LNCaP clone FGC (cell line): ENCODE measurements at regions not wholly inside any gene's neighbourhood (a gene's known extent, or its start where the extent isn't known, plus 50 kb on each side); places are given as distances from the start of the nearest gene placed in this dataset.
"Not testable (repeated sequence)": the region's sequence is repeated elsewhere in the genome, so short reads cannot be mapped to it uniquely, and the experiment has no call there.

Experiments
- DNase-seq: peaks from one replicate; pipeline ENCODE4 v3.0.0-alpha.2; 2011; ENCODE audit warnings: low read depth
- H3K4me3 ChIP-seq: 2 replicates; pipeline ENCODE4 v1.5.1; 2011; ENCODE audit warnings: mild to moderate bottlenecking, low read depth, low read length, control low read depth
- TF ChIP-seq, protein P1 (sequence below): IDR thresholded peaks from 2 replicates; pipeline ENCODE4 v1.5.1; 2012; ENCODE audit warnings: mild to moderate bottlenecking; ENCODE audit not compliant: control insufficient read depth, insufficient read depth; ENCODE audit errors: extremely low read depth

DNA sequence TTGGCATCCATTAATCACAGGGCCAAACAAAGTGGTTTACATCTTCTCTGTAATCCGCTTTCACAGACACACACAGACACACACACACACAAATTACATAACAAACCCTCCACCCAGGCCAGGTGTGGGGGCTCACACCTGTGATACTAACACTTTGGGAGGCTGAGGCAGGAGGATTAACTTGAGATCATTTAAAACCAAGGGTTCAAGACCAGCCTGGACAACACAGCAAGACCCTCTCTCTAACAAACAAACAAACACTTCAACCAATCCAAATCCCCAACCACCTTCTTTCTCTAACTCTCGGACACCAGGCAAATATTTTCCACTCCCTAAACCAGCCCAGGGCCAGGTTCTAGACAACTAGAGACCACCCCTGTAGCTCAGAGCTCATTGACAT, 79.5 kb upstream of the XPO1 start:
- DNase-seq = no peak
- TF ChIP-seq, protein P1, sequence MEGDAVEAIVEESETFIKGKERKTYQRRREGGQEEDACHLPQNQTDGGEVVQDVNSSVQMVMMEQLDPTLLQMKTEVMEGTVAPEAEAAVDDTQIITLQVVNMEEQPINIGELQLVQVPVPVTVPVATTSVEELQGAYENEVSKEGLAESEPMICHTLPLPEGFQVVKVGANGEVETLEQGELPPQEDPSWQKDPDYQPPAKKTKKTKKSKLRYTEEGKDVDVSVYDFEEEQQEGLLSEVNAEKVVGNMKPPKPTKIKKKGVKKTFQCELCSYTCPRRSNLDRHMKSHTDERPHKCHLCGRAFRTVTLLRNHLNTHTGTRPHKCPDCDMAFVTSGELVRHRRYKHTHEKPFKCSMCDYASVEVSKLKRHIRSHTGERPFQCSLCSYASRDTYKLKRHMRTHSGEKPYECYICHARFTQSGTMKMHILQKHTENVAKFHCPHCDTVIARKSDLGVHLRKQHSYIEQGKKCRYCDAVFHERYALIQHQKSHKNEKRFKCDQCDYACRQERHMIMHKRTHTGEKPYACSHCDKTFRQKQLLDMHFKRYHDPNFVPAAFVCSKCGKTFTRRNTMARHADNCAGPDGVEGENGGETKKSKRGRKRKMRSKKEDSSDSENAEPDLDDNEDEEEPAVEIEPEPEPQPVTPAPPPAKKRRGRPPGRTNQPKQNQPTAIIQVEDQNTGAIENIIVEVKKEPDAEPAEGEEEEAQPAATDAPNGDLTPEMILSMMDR = no peak
- no peak overlapping the region for H3K4me3 ChIP-seq

DNA sequence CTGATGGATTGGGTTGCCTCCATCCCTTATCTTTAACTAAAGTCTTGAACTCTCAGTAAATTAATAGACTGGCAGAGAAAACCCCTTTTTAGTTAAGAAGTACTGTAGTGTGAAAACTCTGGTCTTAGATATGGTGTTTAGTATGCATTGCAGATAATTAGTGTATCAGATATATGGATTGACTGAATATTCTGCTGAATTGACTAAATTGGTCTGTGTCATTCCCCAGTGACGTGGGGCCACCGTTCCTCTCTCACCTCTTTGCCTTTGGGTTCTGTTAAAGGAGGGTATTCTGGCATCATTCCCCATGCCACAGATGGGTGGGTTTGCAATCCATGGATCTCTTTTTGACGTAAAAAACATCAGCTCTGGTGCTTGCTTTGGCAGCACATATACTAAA, 67.1 kb upstream of the XPO1 start:
- TF ChIP-seq, protein P1 = no peak
- no peak overlapping the region for H3K4me3 ChIP-seq
- no peak for DNase-seq

DNA sequence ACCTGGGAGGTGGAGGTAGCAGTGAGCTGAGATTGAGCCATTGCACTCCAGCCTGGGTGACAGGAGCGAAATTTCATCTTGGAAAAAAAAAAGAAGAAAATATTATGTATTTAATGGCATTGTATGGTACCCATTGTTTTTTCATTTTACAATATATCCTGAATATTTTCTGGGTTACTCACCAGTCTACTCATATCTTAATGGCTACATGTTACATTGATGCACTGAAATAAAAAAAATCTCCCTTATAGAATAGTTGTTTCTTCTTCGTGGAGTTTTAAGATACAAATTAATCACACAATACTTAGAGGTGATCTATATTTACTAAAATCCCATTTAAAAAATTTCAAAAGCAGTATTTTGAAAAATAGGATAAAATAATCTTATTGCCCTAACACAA, 66.3 kb upstream of the XPO1 start:
- H3K4me3 ChIP-seq = no peak overlapping the region
- TF ChIP-seq, protein P1 = no peak
- no peak for DNase-seq

DNA sequence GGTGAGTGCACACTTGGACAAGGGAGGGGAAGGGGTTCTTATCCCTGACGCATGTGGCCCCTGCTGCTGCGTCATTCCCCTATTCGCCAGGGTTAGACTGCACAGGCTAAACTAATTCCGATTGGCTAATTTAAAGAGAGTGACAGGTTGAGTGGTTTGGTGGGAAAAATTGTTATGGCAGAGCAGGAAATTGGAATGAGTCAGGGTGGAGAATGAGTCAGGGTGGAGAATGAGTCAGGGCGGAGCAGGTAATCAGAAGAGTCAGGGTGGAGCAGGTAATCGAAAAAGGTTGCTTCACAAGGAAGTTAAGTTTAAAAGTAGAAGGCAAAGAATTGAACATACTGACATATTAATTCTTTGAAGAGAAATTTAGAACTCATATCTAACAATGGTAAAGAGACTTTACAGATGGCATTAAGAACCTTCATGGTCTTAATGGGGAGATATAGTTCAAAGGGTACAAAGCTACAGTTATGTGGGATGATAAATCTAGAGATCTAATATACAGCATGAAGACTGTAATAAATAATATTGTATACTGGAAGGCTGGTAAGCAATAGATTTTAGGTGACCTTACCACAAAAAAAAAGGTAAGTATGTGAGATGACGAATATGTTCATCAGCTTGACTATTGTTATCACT, 60.5 kb upstream of the XPO1 start:
- not testable (repeated sequence) for DNase-seq, H3K4me3 ChIP-seq

DNA sequence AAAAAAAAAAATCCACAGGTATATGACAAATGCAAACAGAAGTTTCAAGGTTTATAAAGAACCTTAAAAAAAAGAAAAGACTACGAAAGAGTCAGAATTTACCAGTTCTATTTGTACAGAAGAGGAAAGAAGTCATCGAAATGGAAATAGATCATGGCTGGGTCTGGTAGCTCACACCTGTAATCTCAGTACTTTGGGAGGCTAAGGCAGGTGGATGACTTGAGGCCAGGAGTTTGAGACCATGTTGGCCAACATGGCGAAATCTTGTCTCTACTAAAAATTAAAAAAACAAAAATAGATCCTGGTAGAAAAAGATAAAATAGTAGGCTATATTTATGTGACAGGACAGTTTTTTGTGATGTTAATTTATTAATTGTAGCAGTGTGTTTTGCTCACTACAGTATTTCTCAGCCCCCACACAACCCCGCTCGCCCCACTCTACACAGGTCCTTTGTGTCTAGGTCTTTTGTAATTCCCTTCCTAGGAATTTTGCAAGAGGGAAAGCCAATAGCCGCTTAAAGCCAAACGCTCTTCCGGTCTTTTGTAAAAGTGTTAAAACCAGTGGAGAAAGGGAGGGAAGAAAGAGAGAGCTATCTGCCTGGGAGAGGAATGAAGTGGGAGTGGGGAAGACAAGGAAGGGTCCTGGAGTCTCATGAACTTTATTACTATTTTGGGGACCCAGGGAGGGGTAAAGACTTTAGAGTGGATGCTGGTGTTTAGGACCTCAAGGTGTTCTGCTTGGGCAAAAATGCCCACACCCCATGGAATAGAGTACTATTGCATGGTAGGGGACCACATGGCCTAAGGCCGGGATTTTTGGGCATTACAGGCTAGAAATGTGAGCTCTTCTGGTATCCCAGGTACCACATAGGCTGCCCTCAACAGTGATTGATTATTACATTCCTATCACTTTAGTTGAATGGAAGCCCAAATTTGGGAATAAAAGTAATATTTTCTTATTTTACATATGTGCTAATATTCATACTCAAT, 59.4 kb upstream of the XPO1 start:
- H3K4me3 ChIP-seq = no peak overlapping the region
- no peak for DNase-seq
- TF ChIP-seq, protein P1 = no peak

DNA sequence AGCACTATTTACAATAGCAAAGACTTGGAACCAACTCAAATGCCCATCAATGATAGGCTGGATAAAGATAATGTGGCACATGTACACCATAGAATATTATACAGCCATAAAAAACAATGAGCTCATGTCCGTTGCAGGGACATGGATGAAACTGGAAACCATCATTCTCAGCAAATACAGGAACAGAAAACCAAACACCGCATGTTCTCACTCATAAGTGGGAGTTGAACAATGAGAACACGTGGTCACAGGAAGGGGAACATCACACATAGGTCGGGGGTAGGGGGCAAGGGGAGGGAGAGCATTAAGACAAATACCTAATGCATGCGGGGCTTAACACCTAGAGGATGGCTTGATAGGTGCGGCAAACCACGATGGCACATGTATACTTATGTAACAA, 56.0 kb upstream of the XPO1 start:
- H3K4me3 ChIP-seq, DNase-seq: not testable (repeated sequence)

DNA sequence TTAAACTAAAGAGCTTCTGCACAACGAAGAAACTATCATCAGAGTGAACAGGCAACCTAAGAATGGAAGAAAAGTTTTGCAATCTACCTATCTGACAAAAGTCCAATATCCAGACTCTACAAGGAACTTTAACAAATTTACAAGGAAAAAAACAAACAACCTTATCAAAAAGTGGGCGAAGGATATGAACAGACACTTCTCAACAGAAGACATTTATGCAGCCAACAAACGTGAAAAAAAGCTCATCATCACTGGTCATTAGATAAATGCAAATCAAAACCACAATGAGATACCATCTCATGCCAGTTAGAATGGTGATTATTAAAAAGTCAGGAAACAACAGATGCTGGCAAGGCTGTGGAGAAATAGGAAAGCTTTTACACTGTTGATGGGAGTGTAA, 55.5 kb upstream of the XPO1 start:
- not testable (repeated sequence) for H3K4me3 ChIP-seq, DNase-seq

DNA sequence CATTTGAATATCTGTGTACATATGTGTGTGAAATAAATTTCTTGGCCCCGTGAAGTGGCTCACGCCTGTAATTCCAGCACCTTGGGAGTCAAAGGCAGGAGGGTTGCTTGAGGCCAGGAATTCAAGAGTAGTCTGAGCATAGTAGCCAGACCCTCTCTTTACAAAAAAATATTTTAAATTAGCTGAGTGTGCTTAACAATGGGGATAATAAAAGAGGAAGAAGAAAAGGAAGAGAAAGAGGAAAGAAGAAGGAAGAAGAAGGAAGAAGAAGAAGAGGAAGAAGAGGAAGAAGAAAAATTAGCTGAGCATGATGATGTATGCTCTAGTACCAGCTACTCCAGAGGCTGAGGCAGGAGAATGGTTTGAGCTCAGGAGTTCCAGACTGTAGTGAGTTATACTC, 52.1 kb upstream of the XPO1 start:
- TF ChIP-seq, protein P1 = no peak
- no peak overlapping the region for H3K4me3 ChIP-seq
- no peak for DNase-seq
